Upper lobe of left lung (tissue), 6 donors: ENCODE measurements at regions not wholly inside any gene's neighbourhood (a gene's known extent, or its start where the extent isn't known, plus 50 kb on each side); places are given as distances from the start of the nearest gene placed in this dataset.

Experiments used
- ATAC-seq, 2 donors: fragments of 200-7000 bp; cut with Tn5 transposase; one replicate each; pipeline ENCODE4 v1.9.1; 2022; ENCODE audit warnings: mild to moderate bottlenecking in 2 of 2, moderate library complexity in 2 of 2; ENCODE audit not compliant: low FRiP score in 2 of 2
- DNase-seq, 2 donors: peaks; one replicate each; pipeline ENCODE4 v3.0.0-alpha.2; 2019 to 2020
- H3K27ac ChIP-seq, 4 donors: fragments of 200-600 bp; sonication (generic); one replicate each; pipeline ENCODE4 v1.5.1; 2016 to 2019
- H3K27me3 ChIP-seq, 4 donors: fragments of 200-600 bp; sonication (generic); one replicate each; pipeline ENCODE4 v1.5.1; 2017 to 2019
- H3K36me3 ChIP-seq, 4 donors: fragments of 200-600 bp; sonication (generic); one replicate each; pipeline ENCODE4 v1.5.1; 2016 to 2019
- H3K4me1 ChIP-seq, 4 donors: fragments of 200-600 bp; sonication (generic); one replicate each; pipeline ENCODE4 v1.5.1; 2018 to 2019
- H3K4me3 ChIP-seq, 4 donors: fragments of 200-600 bp; sonication (generic); one replicate each; pipeline ENCODE4 v1.5.1; 2017 to 2019; ENCODE audit warnings: mild to moderate bottlenecking in 2 of 4, moderate library complexity in 1 of 4
- H3K9me3 ChIP-seq, 4 donors: fragments of 200-600 bp; sonication (generic); one replicate each; pipeline ENCODE4 v1.5.1; 2018 to 2019
- CTCF ChIP-seq, 6 experiments: fragments of 450-650 bp in 4 of 6; fragments of 200-600 bp in 2 of 6; sonication (generic) in 2 of 6; IDR thresholded peaks; one replicate each; pipeline ENCODE4 v1.5.1; 2016 to 2019; ENCODE audit warnings: antibody characterized with exemption in 6 of 6
- EP300 ChIP-seq, 4 donors: sonication (generic); formaldehyde crosslinking; IDR thresholded peaks; one replicate each; pipeline ENCODE4 v1.5.1; 2017; ENCODE audit warnings: antibody characterized with exemption in 4 of 4, control low read depth in 2 of 4
- POLR2A ChIP-seq, 4 donors: fragments of 450-650 bp; IDR thresholded peaks; one replicate each; pipeline ENCODE4 v1.5.1; 2016 to 2017; ENCODE audit warnings: antibody characterized with exemption in 4 of 4, mild to moderate bottlenecking in 2 of 4
- POLR2AphosphoS5 ChIP-seq, 2 donors: sonication (generic); formaldehyde crosslinking; IDR thresholded peaks; one replicate each; pipeline ENCODE4 v1.5.1; 2017; ENCODE audit warnings: antibody characterized with exemption in 2 of 2
- WGBS, 2 donors: methylation state at CpG; one replicate each; pipeline ENCODE4 v1.1.5; 2017 to 2018; 5-methylcytosine and 5-hydroxymethylcytosine counted together
- donor health status: DM: no; HTN: no; CAD: no; lungs with moderate emphysema.
- donor health status: DM: no; HTN: yes; CAD: no; lungs with severe emphysema.

DNA sequence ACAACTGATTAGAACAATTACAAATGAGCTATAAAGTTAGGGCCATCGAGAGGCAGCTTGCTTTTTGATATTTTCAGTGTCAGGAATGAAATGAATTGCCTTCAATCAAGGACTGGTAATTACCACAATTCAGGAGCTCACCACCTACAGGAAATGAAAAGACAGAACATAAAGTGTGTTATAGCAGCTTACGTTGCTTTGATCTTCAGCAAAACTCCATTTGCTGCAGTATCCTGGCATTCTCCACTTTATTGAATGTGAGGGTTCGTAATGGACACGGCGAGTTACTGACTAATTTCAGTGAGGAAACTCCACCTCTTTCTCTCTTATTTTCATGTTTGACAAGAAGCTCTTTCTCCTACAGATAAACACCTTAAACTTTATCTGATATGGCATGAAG, 440.0 kb upstream of the HSF2 start:
- no peaks in the 10 kb centered on the region for H3K4me1 ChIP-seq
- TF ChIP-seq CTCF (IDR thresholded peaks at IDR 0.05), result no peak
- DNase-seq, result no peak
- H3K27me3 ChIP-seq, result no peaks in the 10 kb centered on the region
- 52 to 59% methylated on average over 5 of the region's 5 CpGs for WGBS, 2 donors
- no peak overlapping the region for H3K4me3 ChIP-seq
- H3K9me3 ChIP-seq, result no peaks in the 10 kb centered on the region
- no peak overlapping the region for H3K27ac ChIP-seq
- ATAC-seq, result no peak
- H3K36me3 ChIP-seq, result no peaks in the 10 kb centered on the region

DNA sequence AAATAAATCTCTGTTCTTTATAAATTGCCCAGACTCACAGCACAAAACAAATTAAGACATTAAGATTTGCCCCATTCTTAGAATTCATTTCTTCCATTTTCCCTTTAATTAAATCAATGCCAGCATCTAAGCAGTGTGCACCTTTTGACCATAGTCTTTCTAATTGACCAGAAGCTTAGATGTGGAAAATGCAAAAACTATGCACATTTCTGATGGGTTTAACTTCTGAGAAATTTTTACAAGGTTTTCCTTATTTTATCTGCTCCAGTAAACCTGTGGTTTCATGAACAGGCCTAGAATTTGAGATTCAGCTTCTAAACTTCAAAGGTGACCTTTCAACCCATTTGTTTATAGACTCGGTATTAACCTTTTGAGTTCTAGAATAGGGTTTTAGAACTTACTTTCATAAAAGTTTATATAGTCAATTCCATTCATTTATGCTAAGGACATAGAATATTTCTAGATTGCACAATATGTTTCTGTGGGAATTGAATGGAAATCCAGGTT, 437.8 kb upstream of the HSF2 start:
- WGBS, 2 donors, result 71 to 89% methylated on average over 1 of the region's 1 CpG
- no peak overlapping the region for H3K27ac ChIP-seq
- no peak for ATAC-seq
- H3K27me3 ChIP-seq, result no peaks in the 10 kb centered on the region
- no peak overlapping the region for H3K4me3 ChIP-seq
- no peaks in the 10 kb centered on the region for H3K9me3 ChIP-seq
- no peaks in the 10 kb centered on the region for H3K36me3 ChIP-seq
- no peaks in the 10 kb centered on the region for H3K4me1 ChIP-seq
- TF ChIP-seq CTCF (IDR thresholded peaks at IDR 0.05) (no peak), POLR2AphosphoS5 (IDR thresholded peaks at IDR 0.05) (no peak), POLR2A (IDR thresholded peaks at IDR 0.05) (no peak), EP300 (IDR thresholded peaks at IDR 0.05) (no peak)
- no peak for DNase-seq

DNA sequence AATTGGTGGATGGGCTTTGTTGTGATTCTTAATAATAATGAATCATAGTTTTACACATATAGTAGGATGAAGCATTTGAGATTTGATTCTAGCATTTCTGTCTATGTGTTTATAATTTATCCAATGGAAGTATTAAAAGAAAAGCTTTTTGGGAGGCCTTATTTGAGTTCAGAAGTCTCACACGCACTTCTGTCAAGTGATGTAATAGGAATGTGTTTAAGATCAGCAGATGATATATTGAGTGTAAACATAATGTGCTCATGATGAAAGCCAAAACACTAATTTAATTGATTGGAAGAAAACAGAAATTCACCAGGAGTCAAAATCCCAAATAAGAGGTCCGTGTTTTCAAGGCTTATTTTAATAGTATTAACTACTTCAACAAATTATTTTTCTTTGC, 435.6 kb upstream of the HSF2 start:
- Histone ChIP-seq H3K36me3 (no peaks in the 10 kb centered on the region), H3K9me3 (no peaks in the 10 kb centered on the region), H3K4me1 (no peaks in the 10 kb centered on the region), H3K27ac (no peak overlapping the region), H3K4me3 (no peak overlapping the region), H3K27me3 (no peaks in the 10 kb centered on the region)
- WGBS, 2 donors, result 66 to 69% methylated on average over 2 of the region's 2 CpGs
- no peak for ATAC-seq
- TF ChIP-seq EP300 (IDR thresholded peaks at IDR 0.05), result no peak
- TF ChIP-seq POLR2AphosphoS5 (IDR thresholded peaks at IDR 0.05), result no peak
- TF ChIP-seq CTCF (IDR thresholded peaks at IDR 0.05), result no peak
- TF ChIP-seq POLR2A (IDR thresholded peaks at IDR 0.05), result no peak
- no peak for DNase-seq

DNA sequence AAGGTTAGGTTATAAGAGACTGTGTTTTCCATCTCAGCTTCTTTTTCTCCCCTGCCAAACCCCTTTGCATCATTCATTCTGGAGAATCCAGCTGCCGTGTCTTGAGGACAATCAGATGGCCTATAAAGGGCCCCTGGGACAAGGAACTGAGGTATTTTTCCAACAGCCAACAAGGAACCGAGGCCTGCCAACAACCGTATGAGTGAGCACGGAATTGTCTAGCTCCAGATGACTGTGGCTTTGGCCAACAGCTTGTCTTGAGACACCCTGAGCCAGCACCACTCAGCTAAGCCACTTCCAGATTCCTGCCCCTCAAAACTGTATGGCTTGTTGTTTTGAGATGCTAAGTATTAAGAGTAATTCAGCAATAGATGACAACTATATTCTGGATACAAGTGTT, 433.7 kb upstream of the HSF2 start:
- TF ChIP-seq POLR2A (IDR thresholded peaks at IDR 0.05), result no peak
- no peak for TF ChIP-seq POLR2AphosphoS5 (IDR thresholded peaks at IDR 0.05)
- no peak for TF ChIP-seq CTCF (IDR thresholded peaks at IDR 0.05)
- no peak for TF ChIP-seq EP300 (IDR thresholded peaks at IDR 0.05)
- Histone ChIP-seq H3K36me3 (no peaks in the 10 kb centered on the region), H3K4me1 (no peaks in the 10 kb centered on the region), H3K27me3 (no peaks in the 10 kb centered on the region), H3K4me3 (no peak overlapping the region), H3K9me3 (no peaks in the 10 kb centered on the region), H3K27ac (no peak overlapping the region)
- DNase-seq (no peak), ATAC-seq (peak in 1 of 2 donors; percentile 58)
- 86 to 96% methylated on average over 4 of the region's 4 CpGs for WGBS, 2 donors

GRCh38 chr6:121967631-121968030, 431.8 kb upstream of the HSF2 start:
- TF ChIP-seq POLR2AphosphoS5 (IDR thresholded peaks at IDR 0.05) (no peak), EP300 (IDR thresholded peaks at IDR 0.05) (no peak), POLR2A (IDR thresholded peaks at IDR 0.05) (no peak), CTCF (IDR thresholded peaks at IDR 0.05) (no peak)
- no peak overlapping the region for H3K27ac ChIP-seq
- 63 to 76% methylated on average over 2 of the region's 2 CpGs for WGBS, 2 donors

More at GRCh38 chr6:121967631-121968030, 431.8 kb upstream of the HSF2 start:
- Histone ChIP-seq H3K4me1 (no peaks in the 10 kb centered on the region), H3K27me3 (no peaks in the 10 kb centered on the region), H3K36me3 (no peaks in the 10 kb centered on the region), H3K4me3 (no peak overlapping the region), H3K9me3 (no peaks in the 10 kb centered on the region)
- no peak for ATAC-seq
- no peak for DNase-seq
